Right lobe of liver (tissue), 4 donors: ENCODE measurements at regions not wholly inside any gene's neighbourhood (a gene's known extent, or its start where the extent isn't known, plus 50 kb on each side); places are given as distances from the start of the nearest gene placed in this dataset.

ENCODE experiments used
- POLR2A ChIP-seq: fragments of 450-650 bp; IDR thresholded peaks from one replicate; pipeline ENCODE4 v1.6.1; 2017; ENCODE audit warnings: antibody characterized with exemption, mild to moderate bottlenecking
- TF ChIP-seq, protein P1 (sequence below), 4 donors: fragments of 200-600 bp in 3 of 4; fragments of 450-650 bp in 1 of 4; IDR thresholded peaks; one replicate each; pipeline versions ENCODE4 v1.5.1 to v1.8.0; 2016 to 2022; ENCODE audit warnings: antibody characterized with exemption in 4 of 4, mild to moderate bottlenecking in 2 of 4
- donor health status: DM: no; HTN: no; CAD: no.
- donor health status: DM: no; HTN: no; CAD: no.
- donor health status: DM: no; HTN: yes; CAD: no.

DNA sequence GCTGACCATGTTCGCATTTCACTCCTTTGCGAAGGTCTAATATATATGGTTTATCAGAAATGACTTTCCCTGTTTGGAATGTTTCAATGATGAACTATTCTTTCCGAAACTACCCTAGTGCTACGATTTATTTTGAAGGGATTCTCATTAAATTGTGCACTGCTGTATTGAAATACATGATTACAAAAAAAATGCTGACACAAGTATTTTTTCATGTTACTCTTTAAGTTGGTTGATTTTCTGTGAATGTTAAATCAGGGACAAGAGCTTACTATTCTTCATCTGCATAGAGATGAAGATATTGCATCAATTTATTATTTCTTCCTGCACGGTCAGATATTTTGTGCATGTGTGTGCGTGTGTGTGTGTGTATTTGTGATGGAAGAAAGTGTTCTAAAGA is 731.5 kb upstream of the AGA start:
- TF ChIP-seq, protein P1, sequence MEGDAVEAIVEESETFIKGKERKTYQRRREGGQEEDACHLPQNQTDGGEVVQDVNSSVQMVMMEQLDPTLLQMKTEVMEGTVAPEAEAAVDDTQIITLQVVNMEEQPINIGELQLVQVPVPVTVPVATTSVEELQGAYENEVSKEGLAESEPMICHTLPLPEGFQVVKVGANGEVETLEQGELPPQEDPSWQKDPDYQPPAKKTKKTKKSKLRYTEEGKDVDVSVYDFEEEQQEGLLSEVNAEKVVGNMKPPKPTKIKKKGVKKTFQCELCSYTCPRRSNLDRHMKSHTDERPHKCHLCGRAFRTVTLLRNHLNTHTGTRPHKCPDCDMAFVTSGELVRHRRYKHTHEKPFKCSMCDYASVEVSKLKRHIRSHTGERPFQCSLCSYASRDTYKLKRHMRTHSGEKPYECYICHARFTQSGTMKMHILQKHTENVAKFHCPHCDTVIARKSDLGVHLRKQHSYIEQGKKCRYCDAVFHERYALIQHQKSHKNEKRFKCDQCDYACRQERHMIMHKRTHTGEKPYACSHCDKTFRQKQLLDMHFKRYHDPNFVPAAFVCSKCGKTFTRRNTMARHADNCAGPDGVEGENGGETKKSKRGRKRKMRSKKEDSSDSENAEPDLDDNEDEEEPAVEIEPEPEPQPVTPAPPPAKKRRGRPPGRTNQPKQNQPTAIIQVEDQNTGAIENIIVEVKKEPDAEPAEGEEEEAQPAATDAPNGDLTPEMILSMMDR (IDR thresholded peaks at IDR 0.05) = no peak
- no peak for TF ChIP-seq POLR2A
